Ascending aorta (tissue), 2 donors: ENCODE measurements at regions not wholly inside any gene's neighbourhood (a gene's known extent, or its start where the extent isn't known, plus 50 kb on each side); places are given as distances from the start of the nearest gene placed in this dataset.
"Not testable (repeated sequence)": the region's sequence is repeated elsewhere in the genome, so short reads cannot be mapped to it uniquely, and the experiment has no call there.

Experiments
- DNase-seq, 2 donors: peaks; one replicate each; pipeline ENCODE4 v3.0.0-alpha.2; 2019; ENCODE audit warnings: low spot score in 2 of 2
- H3K27ac ChIP-seq, 2 donors: fragments of 200-600 bp; sonication (generic); one replicate each; pipeline ENCODE4 v1.5.1; 2016 to 2017; ENCODE audit warnings: mild to moderate bottlenecking in 1 of 2
- H3K27me3 ChIP-seq: fragments of 200-600 bp; sonication (generic); one replicate; pipeline ENCODE4 v1.5.1; 2017
- H3K36me3 ChIP-seq, 2 donors: fragments of 200-600 bp; sonication (generic); one replicate each; pipeline ENCODE4 v1.5.1; 2016
- H3K4me1 ChIP-seq, 2 donors: fragments of 200-600 bp; sonication (generic); one replicate each; pipeline ENCODE4 v1.5.1; 2016 to 2017; ENCODE audit warnings: mild to moderate bottlenecking in 1 of 2
- H3K4me3 ChIP-seq, 2 donors: fragments of 200-600 bp; sonication (generic); one replicate each; pipeline ENCODE4 v1.5.1; 2016 to 2017; ENCODE audit warnings: mild to moderate bottlenecking in 1 of 2
- H3K9me3 ChIP-seq, 2 donors: fragments of 200-600 bp; sonication (generic); one replicate each; pipeline ENCODE4 v1.5.1; 2016
- intact Hi-C: fragments of 100-400 bp; cut with DNase I; formaldehyde crosslinking; loops from one replicate; pipeline ENCODE4 v1.15.1; 2023
- TF ChIP-seq, protein P1 (sequence below), 3 experiments: fragments of 200-600 bp in 2 of 3; fragments of 450-650 bp in 1 of 3; sonication (generic) in 2 of 3; IDR thresholded peaks; one replicate each; pipeline ENCODE4 v1.5.1; 2016 to 2019; ENCODE audit warnings: antibody characterized with exemption in 3 of 3, mild to moderate bottlenecking in 1 of 3, moderate library complexity in 1 of 3

GRCh38 chr5:116880150-116880549 lies 305.5 kb upstream of the SEMA6A start:
- intact Hi-C loops = no loop called here
- H3K36me3 ChIP-seq = no peaks in the 10 kb centered on the region
- no peaks in the 10 kb centered on the region for H3K9me3 ChIP-seq
- H3K4me3 ChIP-seq = no peak overlapping the region
- DNase-seq = no peak
- TF ChIP-seq, protein P1, sequence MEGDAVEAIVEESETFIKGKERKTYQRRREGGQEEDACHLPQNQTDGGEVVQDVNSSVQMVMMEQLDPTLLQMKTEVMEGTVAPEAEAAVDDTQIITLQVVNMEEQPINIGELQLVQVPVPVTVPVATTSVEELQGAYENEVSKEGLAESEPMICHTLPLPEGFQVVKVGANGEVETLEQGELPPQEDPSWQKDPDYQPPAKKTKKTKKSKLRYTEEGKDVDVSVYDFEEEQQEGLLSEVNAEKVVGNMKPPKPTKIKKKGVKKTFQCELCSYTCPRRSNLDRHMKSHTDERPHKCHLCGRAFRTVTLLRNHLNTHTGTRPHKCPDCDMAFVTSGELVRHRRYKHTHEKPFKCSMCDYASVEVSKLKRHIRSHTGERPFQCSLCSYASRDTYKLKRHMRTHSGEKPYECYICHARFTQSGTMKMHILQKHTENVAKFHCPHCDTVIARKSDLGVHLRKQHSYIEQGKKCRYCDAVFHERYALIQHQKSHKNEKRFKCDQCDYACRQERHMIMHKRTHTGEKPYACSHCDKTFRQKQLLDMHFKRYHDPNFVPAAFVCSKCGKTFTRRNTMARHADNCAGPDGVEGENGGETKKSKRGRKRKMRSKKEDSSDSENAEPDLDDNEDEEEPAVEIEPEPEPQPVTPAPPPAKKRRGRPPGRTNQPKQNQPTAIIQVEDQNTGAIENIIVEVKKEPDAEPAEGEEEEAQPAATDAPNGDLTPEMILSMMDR (IDR thresholded peaks at IDR 0.05) = no peak
- H3K27ac ChIP-seq = no peak overlapping the region
- H3K4me1 ChIP-seq = no peaks in the 10 kb centered on the region
- no peaks in the 10 kb centered on the region for H3K27me3 ChIP-seq

DNA sequence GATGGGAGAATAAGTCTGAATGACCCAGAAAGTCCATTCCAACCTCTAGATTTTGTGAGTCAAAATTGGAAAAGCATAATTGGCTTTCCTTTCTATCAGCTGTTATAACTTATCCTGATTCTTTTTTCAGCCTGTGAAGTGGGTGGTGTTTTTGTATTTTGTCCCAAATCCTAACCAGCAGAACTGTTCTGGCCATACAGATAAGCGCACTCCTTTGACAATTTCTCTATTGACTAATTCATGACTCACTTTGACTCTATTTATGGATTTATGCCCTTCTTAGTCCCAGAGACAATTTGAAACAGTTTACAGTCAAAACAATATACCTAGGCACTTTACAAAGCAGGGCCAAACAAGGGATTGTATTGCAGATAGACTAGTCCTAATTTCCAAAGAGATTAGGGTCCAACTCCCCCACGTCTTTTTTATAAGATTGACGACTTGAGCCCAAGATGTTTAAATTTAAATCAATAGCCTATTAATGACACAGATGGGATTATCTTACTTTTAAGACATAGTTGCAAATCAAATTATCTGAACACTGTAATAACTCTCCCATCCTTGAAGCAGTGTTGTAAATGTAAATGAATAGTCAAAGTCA lies 301.7 kb upstream of the SEMA6A start:
- Histone ChIP-seq H3K36me3 (no peaks in the 10 kb centered on the region), H3K9me3 (no peaks in the 10 kb centered on the region), H3K4me3 (no peak overlapping the region), H3K27ac (no peak overlapping the region), H3K4me1 (no peaks in the 10 kb centered on the region), H3K27me3 (no peaks in the 10 kb centered on the region)
- TF ChIP-seq, protein P1 (IDR thresholded peaks at IDR 0.05) = no peak
- intact Hi-C loops = no loop called here
- no peak for DNase-seq

DNA sequence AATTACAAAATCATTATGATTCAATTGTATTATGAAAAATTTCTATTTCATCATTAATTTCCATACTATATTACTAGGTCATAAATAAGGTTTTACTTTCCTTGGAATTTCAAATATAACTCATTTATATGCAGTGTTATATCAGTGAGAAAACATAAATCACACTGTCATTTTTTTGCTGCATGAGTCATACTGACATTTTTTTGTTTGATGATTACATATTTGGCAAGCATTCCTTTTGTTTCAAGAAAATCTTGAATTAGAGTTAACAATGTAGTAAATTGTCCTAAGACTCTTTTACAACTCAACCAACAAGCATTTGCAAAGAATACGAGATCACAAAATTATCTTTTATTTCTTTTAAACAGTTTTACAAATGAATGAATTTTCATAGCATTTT lies 298.4 kb upstream of the SEMA6A start:
- TF ChIP-seq, protein P1 (IDR thresholded peaks at IDR 0.05) = no peak
- Histone ChIP-seq H3K4me3 (no peak overlapping the region), H3K36me3 (no peaks in the 10 kb centered on the region), H3K27ac (no peak overlapping the region), H3K4me1 (no peaks in the 10 kb centered on the region), H3K9me3 (no peaks in the 10 kb centered on the region), H3K27me3 (no peaks in the 10 kb centered on the region)
- DNase-seq = no peak
- intact Hi-C loops = no loop called here

DNA sequence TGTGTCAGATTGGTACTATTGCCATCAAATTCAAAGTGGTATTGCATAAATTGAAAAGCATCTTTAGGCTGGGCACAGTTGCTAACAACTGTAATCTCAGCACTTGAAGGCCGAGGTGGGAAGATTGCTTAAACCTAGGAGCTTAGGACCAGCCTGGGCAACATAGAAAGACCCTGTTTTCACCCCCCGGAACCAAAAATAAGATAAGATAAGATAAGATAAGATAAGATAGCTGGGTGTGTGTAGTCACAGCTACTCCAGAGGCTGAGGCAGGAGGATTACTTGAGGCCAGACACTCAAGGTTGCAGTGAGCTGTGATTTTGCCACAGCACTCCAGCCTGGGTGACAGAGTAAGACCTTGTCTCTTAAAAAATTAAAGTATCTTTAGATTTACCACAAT lies 297.9 kb upstream of the SEMA6A start:
- Histone ChIP-seq H3K4me1 (no peaks in the 10 kb centered on the region), H3K36me3 (no peaks in the 10 kb centered on the region), H3K4me3 (no peak overlapping the region), H3K27ac (no peak overlapping the region), H3K9me3 (no peaks in the 10 kb centered on the region), H3K27me3 (no peaks in the 10 kb centered on the region)
- intact Hi-C loops = no loop called here
- TF ChIP-seq, protein P1 (IDR thresholded peaks at IDR 0.05) = no peak
- DNase-seq = no peak

DNA sequence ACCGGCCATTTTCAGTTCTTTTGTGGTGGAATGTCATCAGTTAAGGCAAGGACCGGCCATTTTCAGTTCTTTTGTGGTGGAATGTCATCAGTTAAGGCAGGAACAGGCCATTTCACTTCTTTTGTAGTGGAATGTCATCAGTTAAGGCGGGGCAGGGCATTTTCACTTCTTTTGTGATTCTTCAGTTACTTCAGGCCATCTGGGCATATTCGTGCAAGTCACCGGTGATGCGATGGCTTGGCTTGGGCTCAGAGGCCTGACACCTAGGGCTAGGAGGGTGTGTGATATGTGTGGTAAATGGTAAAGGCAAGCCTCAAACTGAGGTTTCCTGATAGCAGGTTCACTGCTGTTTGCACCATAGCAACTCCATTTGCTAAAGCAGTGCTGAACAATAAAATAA lies 293.2 kb upstream of the SEMA6A start:
- H3K4me3 ChIP-seq, intact Hi-C loops, H3K4me1 ChIP-seq, H3K27me3 ChIP-seq, H3K9me3 ChIP-seq, H3K36me3 ChIP-seq, DNase-seq, H3K27ac ChIP-seq: not testable (repeated sequence)

DNA sequence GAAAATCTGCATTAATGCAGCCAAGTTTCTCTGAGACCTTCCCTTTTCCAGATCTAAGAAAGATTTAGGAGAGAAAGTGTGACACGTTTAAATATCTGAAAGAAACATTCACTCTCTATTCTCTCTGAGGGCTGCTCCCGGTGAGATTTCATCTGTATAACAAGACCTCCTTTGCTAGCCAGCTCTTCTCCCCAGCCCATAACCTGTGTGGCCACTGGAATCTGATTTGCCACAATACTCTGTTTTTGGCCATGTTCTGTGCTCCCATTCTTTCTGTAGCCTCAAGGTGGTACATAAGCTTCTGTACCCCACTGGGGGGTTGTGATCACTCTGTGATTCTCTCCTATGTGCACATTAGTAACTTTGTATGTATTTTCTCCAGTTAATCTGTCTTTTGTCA lies 291.0 kb upstream of the SEMA6A start:
- H3K27ac ChIP-seq = no peak overlapping the region
- H3K36me3 ChIP-seq = no peaks in the 10 kb centered on the region
- no peaks in the 10 kb centered on the region for H3K4me1 ChIP-seq
- H3K9me3 ChIP-seq = no peaks in the 10 kb centered on the region
- TF ChIP-seq, protein P1 (IDR thresholded peaks at IDR 0.05) = no peak
- intact Hi-C loops = no loop called here
- DNase-seq = no peak
- no peaks in the 10 kb centered on the region for H3K27me3 ChIP-seq
- H3K4me3 ChIP-seq = no peak overlapping the region
